Midbrain (tissue), 1 donor: ENCODE measurements at regions not wholly inside any gene's neighbourhood (a gene's known extent, or its start where the extent isn't known, plus 50 kb on each side); places are given as distances from the start of the nearest gene placed in this dataset.

Experiments used
- DNase-seq: peaks from one replicate; lab custom pipeline; 2025; lab: John Stamatoyannopoulos, UW

GRCh38 chr5:171629221-171629620 is 156.4 kb upstream of the SMIM23 start:
- no peak for DNase-seq

- no peak for DNase-seq
Measured at GRCh38 chr5:171629628-171630349, 155.8 kb upstream of the SMIM23 start.

GRCh38 chr5:171630350-171631065 is 155.1 kb upstream of the SMIM23 start:
- no peak for DNase-seq

GRCh38 chr5:171632616-171633015 is 153.0 kb upstream of the SMIM23 start:
- no peak for DNase-seq

- peak; percentile 3 for DNase-seq
Measured at GRCh38 chr5:171633776-171634470, 151.7 kb upstream of the SMIM23 start.

- DNase-seq: no peak
Measured at GRCh38 chr5:171634511-171634910, 151.1 kb upstream of the SMIM23 start.

- DNase-seq: no peak
Measured at GRCh38 chr5:171635028-171635427, 150.6 kb upstream of the SMIM23 start.

GRCh38 chr5:171635561-171636245 is 149.9 kb upstream of the SMIM23 start:
- no peak for DNase-seq

- DNase-seq: no peak
Measured at GRCh38 chr5:171637811-171638210, 147.8 kb upstream of the SMIM23 start.

- no peak for DNase-seq
Measured at GRCh38 chr5:171639205-171639621, 146.4 kb upstream of the SMIM23 start.

- no peak for DNase-seq
Measured at GRCh38 chr5:171639966-171640365, 145.7 kb upstream of the SMIM23 start.

GRCh38 chr5:171640480-171640879 is 145.1 kb upstream of the SMIM23 start:
- no peak for DNase-seq

- DNase-seq: no peak
Measured at GRCh38 chr5:171641891-171642290, 143.7 kb upstream of the SMIM23 start.

GRCh38 chr5:171642894-171643293 is 142.7 kb upstream of the SMIM23 start:
- no peak for DNase-seq

- no peak for DNase-seq
Measured at GRCh38 chr5:171644536-171644935, 141.1 kb upstream of the SMIM23 start.

GRCh38 chr5:171646102-171647042 is 139.2 kb upstream of the SMIM23 start:
- no peak for DNase-seq

GRCh38 chr5:171647043-171647903 is 138.3 kb upstream of the SMIM23 start:
- DNase-seq: no peak

- no peak for DNase-seq
Measured at GRCh38 chr5:171647904-171648260, 137.7 kb upstream of the SMIM23 start.

- DNase-seq: no peak
Measured at GRCh38 chr5:171648279-171649074, 137.1 kb upstream of the SMIM23 start.

GRCh38 chr5:171649075-171649401 is 136.6 kb upstream of the SMIM23 start:
- DNase-seq: no peak
